HCT116 (cell line): ENCODE measurements at regions not wholly inside any gene's neighbourhood (a gene's known extent, or its start where the extent isn't known, plus 50 kb on each side); places are given as distances from the start of the nearest gene placed in this dataset.

Experiments used
- ATAC-seq: fragments of 200-7000 bp; cut with Tn5 transposase; 2 replicates; pipeline ENCODE4 v1.9.1; 2020; ENCODE audit warnings: mild to moderate bottlenecking, moderate library complexity
- BruUV-seq: library from RNA; stranded (reverse); fragments of 400-500 nt; replicated peaks from 2 replicates; lab custom pipeline; 2021; lab: Mats Ljungman, UMichigan
- CTCF ChIA-PET: fragments of 300-600 bp; sonication (Branson Sonifier 250); formaldehyde crosslinking; loops from one replicate; lab custom pipeline; 2021; ENCODE audit warnings: antibody characterized with exemption; lab: Charles Lee
- POLR2A ChIA-PET: fragments of 300-600, 350-600 bp; sonication (Branson Sonifier 250); formaldehyde crosslinking; loops from one replicate; lab custom pipeline; 2021; ENCODE audit warnings: antibody characterized with exemption; lab: Charles Lee
- RAD21 ChIA-PET, 2 experiments: fragments of 300-600 bp; sonication (Branson Sonifier 250); formaldehyde crosslinking; loops; one replicate each; lab custom pipeline; 2023; ENCODE audit warnings: low total read pairs in 2 of 2; ENCODE audit not compliant: uncharacterized antibody in 2 of 2, unreplicated experiment in 2 of 2, low non-redundant PET in 1 of 2; lab: Charles Lee
- DNase-seq: peaks from one replicate; pipeline ENCODE4 v3.0.0-alpha.2; 2010; ENCODE audit warnings: low read depth, low spot score
- H2AFZ ChIP-seq: fragments of 200-600 bp; shearing (Covaris generic), sonication (generic); 2 replicates; pipeline ENCODE4 v1.6.1; 2017; ENCODE audit warnings: low read depth, mixed run types, mixed read lengths, antibody characterized with exemption, low read length; ENCODE audit not compliant: poor library complexity, severe bottlenecking
- H3K27ac ChIP-seq: 2 replicates; pipeline ENCODE4 v1.5.1; 2012; ENCODE audit warnings: low read depth, low read length
- H3K27me3 ChIP-seq: fragments of 200-600 bp; sonication (generic); 2 replicates; pipeline ENCODE4 v1.6.1; 2016; ENCODE audit warnings: mixed run types, low read length, mixed read lengths; ENCODE audit not compliant: insufficient read depth
- H3K36me3 ChIP-seq, 2 experiments: fragments of 200-500 bp in 1 of 2; fragments of 200-600 bp in 1 of 2; sonication (Bioruptor generic) in 1 of 2; sonication (generic) in 1 of 2; 2 replicates each; pipeline versions ENCODE4 v1.5.1 to v1.6.1; 2014 to 2016; ENCODE audit warnings: low read length in 2 of 2, inconsistent platforms in 1 of 2, mixed read lengths in 1 of 2, mixed run types in 1 of 2; ENCODE audit not compliant: insufficient read depth in 2 of 2, control insufficient read depth in 1 of 2
- H3K4me1 ChIP-seq, 2 experiments: fragments of 200-600 bp in 1 of 2; sonication (generic) in 1 of 2; 2 replicates each; pipeline versions ENCODE4 v1.5.1 to v1.6.1; 2012 to 2017; ENCODE audit warnings: low read length in 2 of 2, inconsistent platforms in 1 of 2, mild to moderate bottlenecking in 1 of 2, mixed read lengths in 1 of 2, mixed run types in 1 of 2, moderate library complexity in 1 of 2; ENCODE audit not compliant: insufficient read depth in 2 of 2, control insufficient read depth in 1 of 2
- H3K4me2 ChIP-seq: fragments of 200-600 bp; sonication (generic); 2 replicates; pipeline ENCODE4 v1.6.1; 2017; ENCODE audit warnings: mixed run types, low read length, mixed read lengths
- H3K4me3 ChIP-seq, 2 experiments: fragments of 200-600 bp in 1 of 2; sonication (generic) in 1 of 2; replicated peaks in 1 of 2; 2 replicates each; pipeline ENCODE4 v1.5.1; 2011 to 2016; ENCODE audit warnings: low read length in 2 of 2, control low read depth in 1 of 2, low read depth in 1 of 2, mild to moderate bottlenecking in 1 of 2, mixed read lengths in 1 of 2, mixed run types in 1 of 2
- H3K79me2 ChIP-seq: fragments of 200-600 bp; sonication (generic); 2 replicates; pipeline ENCODE4 v1.6.1; 2017; ENCODE audit warnings: mild to moderate bottlenecking, mixed run types, low read length, moderate library complexity, mixed read lengths; ENCODE audit not compliant: insufficient read depth
- H3K9ac ChIP-seq: fragments of 200-600 bp; sonication (generic); 2 replicates; pipeline ENCODE4 v1.6.1; 2016; ENCODE audit warnings: low read length, mixed read lengths
- H3K9me2 ChIP-seq: fragments of 200-600 bp; sonication (generic), shearing (Covaris generic); 2 replicates; pipeline ENCODE4 v1.6.1; 2017; ENCODE audit warnings: mixed run types, mild to moderate bottlenecking, moderate library complexity; ENCODE audit not compliant: insufficient read depth
- H3K9me3 ChIP-seq, 2 experiments: fragments of 200-500 bp in 1 of 2; fragments of 200-600 bp in 1 of 2; sonication (Bioruptor generic) in 1 of 2; sonication (generic) in 1 of 2; 2 replicates each; pipeline ENCODE4 v1.6.1; 2014 to 2017; ENCODE audit warnings: low read length in 2 of 2, mixed read lengths in 2 of 2, inconsistent platforms in 1 of 2, low read depth in 1 of 2, mild to moderate bottlenecking in 1 of 2, mixed run types in 1 of 2, moderate library complexity in 1 of 2; ENCODE audit not compliant: control insufficient read depth in 1 of 2, insufficient read depth in 1 of 2
- H4K20me1 ChIP-seq: fragments of 200-600 bp; sonication (generic), shearing (Covaris generic); 2 replicates; pipeline ENCODE4 v1.6.1; 2017; ENCODE audit warnings: mixed run types, mild to moderate bottlenecking, moderate library complexity; ENCODE audit not compliant: insufficient read depth
- CBX3 ChIP-seq: IDR thresholded peaks from 2 replicates; pipeline ENCODE4 v1.6.1; 2012; ENCODE audit warnings: low read depth
- CTCF ChIP-seq, 3 experiments: fragments of 200-600 bp in 1 of 3; sonication (generic) in 1 of 3; IDR thresholded peaks in 2 of 3; conservative IDR thresholded peaks in 1 of 3; 2 replicates each; pipeline ENCODE4 v1.5.1; 2012 to 2017; ENCODE audit warnings: low read depth in 2 of 3, low read length in 2 of 3, antibody characterized with exemption in 1 of 3, borderline replicate concordance in 1 of 3, control low read depth in 1 of 3, mild to moderate bottlenecking in 1 of 3, mixed read lengths in 1 of 3, mixed run types in 1 of 3, moderate library complexity in 1 of 3; ENCODE audit not compliant: insufficient read depth in 1 of 3
- EGR1 ChIP-seq: IDR thresholded peaks from 2 replicates; pipeline ENCODE4 v1.6.1; 2012; ENCODE audit warnings: low read depth
- JUND ChIP-seq: IDR thresholded peaks from 2 replicates; pipeline ENCODE4 v1.6.1; 2012
- MAX ChIP-seq: IDR thresholded peaks from 2 replicates; pipeline ENCODE4 v1.6.1; 2012
- POLR2A ChIP-seq: IDR thresholded peaks from 2 replicates; pipeline ENCODE4 v1.7.0; 2011; ENCODE audit warnings: borderline replicate concordance; ENCODE audit not compliant: insufficient read depth, insufficient read length; ENCODE audit errors: extremely low read depth
- POLR2AphosphoS5 ChIP-seq: IDR thresholded peaks from 2 replicates; pipeline ENCODE4 v1.6.1; 2011; ENCODE audit warnings: mild to moderate bottlenecking, low read depth, low read length, moderate library complexity
- RAD21 ChIP-seq: IDR thresholded peaks from 2 replicates; pipeline ENCODE4 v1.6.1; 2012; ENCODE audit warnings: low read depth, mild to moderate bottlenecking
- SIN3A ChIP-seq: IDR thresholded peaks from 2 replicates; pipeline ENCODE4 v1.6.1; 2012; ENCODE audit warnings: low read depth
- SP1 ChIP-seq: IDR thresholded peaks from 2 replicates; pipeline ENCODE4 v1.6.1; 2012; ENCODE audit warnings: low read depth
- TCF7L2 ChIP-seq: IDR thresholded peaks from 2 replicates; pipeline ENCODE4 v1.7.0; 2011; ENCODE audit warnings: borderline replicate concordance, inconsistent platforms; ENCODE audit not compliant: insufficient read depth, insufficient read length; ENCODE audit errors: extremely low read depth
- YY1 ChIP-seq: IDR thresholded peaks from 2 replicates; pipeline ENCODE4 v1.6.1; 2011; ENCODE audit warnings: low read length, low read depth, moderate library complexity, mild to moderate bottlenecking; ENCODE audit not compliant: insufficient replicate concordance; ENCODE audit errors: extremely low read depth
- ZFX ChIP-seq: fragments of 450-650 bp; IDR thresholded peaks from 2 replicates; pipeline ENCODE4 v1.6.1; 2017
- intact Hi-C: fragments of 100-400 bp; cut with micrococcal nuclease; formaldehyde crosslinking; loops from 2 replicates; pipeline ENCODE4 v1.10.0; 2022

- H4K20me1 ChIP-seq: no peaks in the 10 kb centered on the region
- ChIA-PET RAD21 (no interaction called here), POLR2A (no interaction called here), CTCF (no interaction called here)
- H3K36me3 ChIP-seq: no peaks in the 10 kb centered on the region
- no peak overlapping the region for H3K4me2 ChIP-seq
- no peaks in the 10 kb centered on the region for H3K9me2 ChIP-seq
- H3K4me1 ChIP-seq: peaks cover under 1 to 9% of the 10 kb centered on the region in 2 experiments; a peak in 2 of 4 replicates
- BruUV-seq: no TSS peak
- H3K27ac ChIP-seq: no peak overlapping the region
- no peaks in the 10 kb centered on the region for H3K9me3 ChIP-seq
- H3K4me3 ChIP-seq: no peak overlapping the region
- no peak for ATAC-seq
- TF ChIP-seq SP1 (no peak), ZFX (no peak), RAD21 (no peak), YY1 (no peak), POLR2AphosphoS5 (no peak), JUND (no peak), EGR1 (no peak), SIN3A (no peak), TCF7L2 (no peak), CTCF (IDR thresholded peaks at IDR 0.05 in 2 of 3, conservative IDR thresholded peaks at IDR 0.05 in 1 of 3; ENCODE audit: borderline replicate concordance in 1 of 3, insufficient read depth in 1 of 3, low read depth in 2 of 3, low read length in 2 of 3) (no peak), CBX3 (no peak), MAX (no peak), POLR2A (no peak)
- H2AFZ ChIP-seq: no peak overlapping the region
- intact Hi-C loops: no loop called here
- H3K9ac ChIP-seq: no peak overlapping the region
- no peaks in the 10 kb centered on the region for H3K79me2 ChIP-seq
- H3K27me3 ChIP-seq: no peaks in the 10 kb centered on the region
- no peak for DNase-seq
Measured at GRCh38 chr2:138279871-138280270, 221.7 kb upstream of the SPOPL start.
